ENCODE measurements at regions not wholly inside any gene's neighbourhood (a gene's known extent, or its start where the extent isn't known, plus 50 kb on each side); places are given as distances from the start of the nearest gene placed in this dataset.

DNA sequence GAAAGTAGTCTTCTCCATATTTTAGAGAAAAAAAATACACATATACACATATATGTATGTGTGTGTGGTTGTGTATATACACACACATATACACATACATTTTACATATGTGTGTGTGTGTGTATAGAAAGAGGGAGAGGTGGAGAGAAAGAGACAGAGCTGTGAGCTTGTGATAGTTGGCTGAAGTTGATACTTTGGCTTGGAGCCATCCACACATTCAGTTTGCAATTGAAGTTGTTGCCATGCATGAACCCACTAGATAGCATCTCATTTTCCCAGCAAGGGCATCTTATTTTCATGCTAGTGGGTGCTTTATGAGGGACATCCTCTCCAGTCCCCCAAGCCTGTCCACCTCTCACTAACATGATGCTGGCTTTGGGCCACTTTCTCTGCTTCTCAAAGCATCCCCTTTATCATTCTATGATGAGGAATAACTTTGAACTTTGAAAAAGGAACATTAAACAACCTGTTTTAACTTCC lies 228.6 kb downstream of the ZNF621 start (continued):
- no peak for TF ChIP-seq RAD21 (IDR thresholded peaks at IDR 0.05 in 1 of 2, conservative IDR thresholded peaks at IDR 0.05 in 1 of 2; ENCODE audit: low read depth in 2 of 2, low read length in 2 of 2)
